ENCODE measurements at regions not wholly inside any gene's neighbourhood (a gene's known extent, or its start where the extent isn't known, plus 50 kb on each side); places are given as distances from the start of the nearest gene placed in this dataset.

- Histone ChIP-seq H3K9me3 (ENCODE audit: control insufficient read depth in 1 of 2, low read length in 2 of 2) (no peaks in the 10 kb centered on the region), H3K27ac (ENCODE audit: low read depth, low read length) (no peak overlapping the region), H3K27me3 (ENCODE audit: control insufficient read depth in 1 of 2, insufficient read depth in 2 of 2, low read length in 2 of 2) (no peaks in the 10 kb centered on the region), H3K36me3 (ENCODE audit: control insufficient read depth in 1 of 2, insufficient read depth in 2 of 2, low read length in 2 of 2) (no peaks in the 10 kb centered on the region), H3K9ac (ENCODE audit: low read depth in 1 of 2, low read length in 2 of 2) (no peak overlapping the region), H3K4me3 (ENCODE audit: low read depth in 1 of 2, low read length in 2 of 2) (no peak overlapping the region), H3K4me1 (ENCODE audit: control insufficient read depth in 1 of 2, insufficient read depth in 2 of 2, low read length in 2 of 2) (no peaks in the 10 kb centered on the region)
Measured at GRCh38 chr18:22539051-22539765, 121.5 kb upstream of the CTAGE1 start.

- no peak overlapping the region for H3K4me3 ChIP-seq (ENCODE audit: low read depth in 1 of 2, low read length in 2 of 2)
- no peaks in the 10 kb centered on the region for H3K36me3 ChIP-seq (ENCODE audit: control insufficient read depth in 1 of 2, insufficient read depth in 2 of 2, low read length in 2 of 2)
- H3K27me3 ChIP-seq (ENCODE audit: control insufficient read depth in 1 of 2, insufficient read depth in 2 of 2, low read length in 2 of 2): no peaks in the 10 kb centered on the region
- no peaks in the 10 kb centered on the region for H3K4me1 ChIP-seq (ENCODE audit: control insufficient read depth in 1 of 2, insufficient read depth in 2 of 2, low read length in 2 of 2)
- no peaks in the 10 kb centered on the region for H3K9me3 ChIP-seq (ENCODE audit: control insufficient read depth in 1 of 2, low read length in 2 of 2)
- H3K9ac ChIP-seq (ENCODE audit: low read depth in 1 of 2, low read length in 2 of 2): no peak overlapping the region
- H3K27ac ChIP-seq (ENCODE audit: low read depth, low read length): no peak overlapping the region
Measured at GRCh38 chr18:22541232-22541631, 123.5 kb upstream of the CTAGE1 start.

- Histone ChIP-seq H3K4me3 (ENCODE audit: low read depth in 1 of 2, low read length in 2 of 2) (no peak overlapping the region), H3K27ac (ENCODE audit: low read depth, low read length) (no peak overlapping the region), H3K27me3 (ENCODE audit: control insufficient read depth in 1 of 2, insufficient read depth in 2 of 2, low read length in 2 of 2) (no peaks in the 10 kb centered on the region), H3K4me1 (ENCODE audit: control insufficient read depth in 1 of 2, insufficient read depth in 2 of 2, low read length in 2 of 2) (no peaks in the 10 kb centered on the region), H3K36me3 (ENCODE audit: control insufficient read depth in 1 of 2, insufficient read depth in 2 of 2, low read length in 2 of 2) (no peaks in the 10 kb centered on the region), H3K9ac (ENCODE audit: low read depth in 1 of 2, low read length in 2 of 2) (no peak overlapping the region), H3K9me3 (ENCODE audit: control insufficient read depth in 1 of 2, low read length in 2 of 2) (no peaks in the 10 kb centered on the region)
Measured at GRCh38 chr18:22542406-22542835, 124.7 kb upstream of the CTAGE1 start.

GRCh38 chr18:22543769-22544168 is 126.1 kb upstream of the CTAGE1 start:
- Histone ChIP-seq H3K4me3 (ENCODE audit: low read depth in 1 of 2, low read length in 2 of 2) (no peak overlapping the region), H3K4me1 (ENCODE audit: control insufficient read depth in 1 of 2, insufficient read depth in 2 of 2, low read length in 2 of 2) (no peaks in the 10 kb centered on the region), H3K27me3 (ENCODE audit: control insufficient read depth in 1 of 2, insufficient read depth in 2 of 2, low read length in 2 of 2) (no peaks in the 10 kb centered on the region), H3K27ac (ENCODE audit: low read depth, low read length) (no peak overlapping the region), H3K9ac (ENCODE audit: low read depth in 1 of 2, low read length in 2 of 2) (no peak overlapping the region), H3K36me3 (ENCODE audit: control insufficient read depth in 1 of 2, insufficient read depth in 2 of 2, low read length in 2 of 2) (no peaks in the 10 kb centered on the region), H3K9me3 (ENCODE audit: control insufficient read depth in 1 of 2, low read length in 2 of 2) (no peaks in the 10 kb centered on the region)

- H3K27ac ChIP-seq (ENCODE audit: low read depth, low read length): no peak overlapping the region
- peaks cover 0 to 4% of the 10 kb centered on the region in 2 donors for H3K27me3 ChIP-seq (ENCODE audit: control insufficient read depth in 1 of 2, insufficient read depth in 2 of 2, low read length in 2 of 2)
- H3K4me1 ChIP-seq (ENCODE audit: control insufficient read depth in 1 of 2, insufficient read depth in 2 of 2, low read length in 2 of 2): no peaks in the 10 kb centered on the region
- H3K9me3 ChIP-seq (ENCODE audit: control insufficient read depth in 1 of 2, low read length in 2 of 2): no peaks in the 10 kb centered on the region
- H3K9ac ChIP-seq (ENCODE audit: low read depth in 1 of 2, low read length in 2 of 2): no peak overlapping the region
- H3K4me3 ChIP-seq (ENCODE audit: low read depth in 1 of 2, low read length in 2 of 2): no peak overlapping the region
- H3K36me3 ChIP-seq (ENCODE audit: control insufficient read depth in 1 of 2, insufficient read depth in 2 of 2, low read length in 2 of 2): no peaks in the 10 kb centered on the region
Measured at GRCh38 chr18:22544626-22545025, 126.9 kb upstream of the CTAGE1 start.

- Histone ChIP-seq H3K36me3 (ENCODE audit: control insufficient read depth in 1 of 2, insufficient read depth in 2 of 2, low read length in 2 of 2) (no peaks in the 10 kb centered on the region), H3K4me1 (ENCODE audit: control insufficient read depth in 1 of 2, insufficient read depth in 2 of 2, low read length in 2 of 2) (no peaks in the 10 kb centered on the region), H3K9ac (ENCODE audit: low read depth in 1 of 2, low read length in 2 of 2) (no peak overlapping the region), H3K4me3 (ENCODE audit: low read depth in 1 of 2, low read length in 2 of 2) (no peak overlapping the region), H3K27me3 (ENCODE audit: control insufficient read depth in 1 of 2, insufficient read depth in 2 of 2, low read length in 2 of 2) (peaks cover 0 to 4% of the 10 kb centered on the region in 2 donors), H3K9me3 (ENCODE audit: control insufficient read depth in 1 of 2, low read length in 2 of 2) (no peaks in the 10 kb centered on the region), H3K27ac (ENCODE audit: low read depth, low read length) (no peak overlapping the region)
Measured at GRCh38 chr18:22545066-22545760, 127.5 kb upstream of the CTAGE1 start.

GRCh38 chr18:22546905-22547570 is 129.3 kb upstream of the CTAGE1 start:
- Histone ChIP-seq H3K27me3 (ENCODE audit: control insufficient read depth in 1 of 2, insufficient read depth in 2 of 2, low read length in 2 of 2) (peaks cover 0 to 4% of the 10 kb centered on the region in 2 donors), H3K4me3 (ENCODE audit: low read depth in 1 of 2, low read length in 2 of 2) (no peak overlapping the region), H3K27ac (ENCODE audit: low read depth, low read length) (no peak overlapping the region), H3K4me1 (ENCODE audit: control insufficient read depth in 1 of 2, insufficient read depth in 2 of 2, low read length in 2 of 2) (no peaks in the 10 kb centered on the region), H3K36me3 (ENCODE audit: control insufficient read depth in 1 of 2, insufficient read depth in 2 of 2, low read length in 2 of 2) (no peaks in the 10 kb centered on the region), H3K9me3 (ENCODE audit: control insufficient read depth in 1 of 2, low read length in 2 of 2) (no peaks in the 10 kb centered on the region), H3K9ac (ENCODE audit: low read depth in 1 of 2, low read length in 2 of 2) (no peak overlapping the region)

GRCh38 chr18:22547807-22548561 is 130.3 kb upstream of the CTAGE1 start:
- H3K36me3 ChIP-seq (ENCODE audit: control insufficient read depth in 1 of 2, insufficient read depth in 2 of 2, low read length in 2 of 2): no peaks in the 10 kb centered on the region
- no peaks in the 10 kb centered on the region for H3K9me3 ChIP-seq (ENCODE audit: control insufficient read depth in 1 of 2, low read length in 2 of 2)
- H3K9ac ChIP-seq (ENCODE audit: low read depth in 1 of 2, low read length in 2 of 2): no peak overlapping the region
- H3K27ac ChIP-seq (ENCODE audit: low read depth, low read length): no peak overlapping the region
- H3K4me1 ChIP-seq (ENCODE audit: control insufficient read depth in 1 of 2, insufficient read depth in 2 of 2, low read length in 2 of 2): no peaks in the 10 kb centered on the region
- H3K4me3 ChIP-seq (ENCODE audit: low read depth in 1 of 2, low read length in 2 of 2): no peak overlapping the region
- H3K27me3 ChIP-seq (ENCODE audit: control insufficient read depth in 1 of 2, insufficient read depth in 2 of 2, low read length in 2 of 2): peaks cover 0 to 4% of the 10 kb centered on the region in 2 donors

GRCh38 chr18:22549260-22549937 is 131.7 kb upstream of the CTAGE1 start:
- H3K27me3 ChIP-seq (ENCODE audit: control insufficient read depth in 1 of 2, insufficient read depth in 2 of 2, low read length in 2 of 2): peaks cover 0 to 4% of the 10 kb centered on the region in 2 donors
- H3K27ac ChIP-seq (ENCODE audit: low read depth, low read length): no peak overlapping the region
- no peak overlapping the region for H3K9ac ChIP-seq (ENCODE audit: low read depth in 1 of 2, low read length in 2 of 2)
- H3K9me3 ChIP-seq (ENCODE audit: control insufficient read depth in 1 of 2, low read length in 2 of 2): no peaks in the 10 kb centered on the region
- no peaks in the 10 kb centered on the region for H3K4me1 ChIP-seq (ENCODE audit: control insufficient read depth in 1 of 2, insufficient read depth in 2 of 2, low read length in 2 of 2)
- no peaks in the 10 kb centered on the region for H3K36me3 ChIP-seq (ENCODE audit: control insufficient read depth in 1 of 2, insufficient read depth in 2 of 2, low read length in 2 of 2)
- no peak overlapping the region for H3K4me3 ChIP-seq (ENCODE audit: low read depth in 1 of 2, low read length in 2 of 2)
